ENCODE measurements at regions not wholly inside any gene's neighbourhood (a gene's known extent, or its start where the extent isn't known, plus 50 kb on each side); places are given as distances from the start of the nearest gene placed in this dataset.

- no peak overlapping the region for H3K4me3 ChIP-seq (ENCODE audit: low read depth, low read length)
- H3K79me2 ChIP-seq: no peaks in the 10 kb centered on the region
- H3K4me2 ChIP-seq (ENCODE audit: low read length): no peak overlapping the region
- no peak overlapping the region for H3K9ac ChIP-seq
- TF ChIP-seq CTCF (IDR thresholded peaks at IDR 0.05): no peak
- H3K9me3 ChIP-seq (ENCODE audit: control insufficient read depth, low read length): no peaks in the 10 kb centered on the region
- H3K27ac ChIP-seq: no peak overlapping the region
- H3K27me3 ChIP-seq (ENCODE audit: control insufficient read depth, insufficient read depth, low read length): no peaks in the 10 kb centered on the region
- no peak overlapping the region for H2AFZ ChIP-seq
- no peaks in the 10 kb centered on the region for H3K4me1 ChIP-seq
- no peaks in the 10 kb centered on the region for H3K36me3 ChIP-seq (ENCODE audit: control insufficient read depth, insufficient read depth, low read length)
Measured at GRCh38 chr4:23500894-23501449, 388.9 kb downstream of the PPARGC1A start.

DNA sequence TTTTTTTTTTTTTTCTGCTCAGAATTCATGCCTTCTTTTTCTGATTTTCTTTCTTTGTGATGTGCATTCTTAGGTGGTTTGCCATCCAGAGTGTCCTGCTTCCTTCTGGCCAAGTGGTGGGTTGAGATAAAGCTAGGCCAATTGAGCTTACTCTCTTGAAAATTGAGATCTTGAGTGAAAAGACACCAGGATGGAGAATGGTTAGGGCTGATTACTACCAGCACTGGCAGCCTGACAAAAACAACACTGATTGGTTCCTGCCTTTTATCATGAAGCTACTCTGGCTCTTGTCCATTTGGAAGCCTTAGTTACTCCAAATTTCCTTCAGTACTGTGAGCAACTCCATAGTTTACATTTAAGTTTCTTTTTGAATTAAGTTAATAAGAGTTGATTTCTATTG lies 404.0 kb downstream of the PPARGC1A start:
- no peaks in the 10 kb centered on the region for H3K79me2 ChIP-seq
- no peaks in the 10 kb centered on the region for H3K36me3 ChIP-seq (ENCODE audit: control insufficient read depth, insufficient read depth, low read length)
- no peaks in the 10 kb centered on the region for H3K4me1 ChIP-seq
- no peak overlapping the region for H3K27ac ChIP-seq
- H3K9ac ChIP-seq: no peak overlapping the region
- H3K4me2 ChIP-seq (ENCODE audit: low read length): no peak overlapping the region
- H3K4me3 ChIP-seq (ENCODE audit: low read depth, low read length): no peak overlapping the region
- no peaks in the 10 kb centered on the region for H3K27me3 ChIP-seq (ENCODE audit: control insufficient read depth, insufficient read depth, low read length)
- no peak for TF ChIP-seq CTCF (IDR thresholded peaks at IDR 0.05)
- H3K9me3 ChIP-seq (ENCODE audit: control insufficient read depth, low read length): no peaks in the 10 kb centered on the region
- no peak overlapping the region for H2AFZ ChIP-seq

- Histone ChIP-seq H3K9me3 (ENCODE audit: control insufficient read depth, low read length) (no peaks in the 10 kb centered on the region), H2AFZ (no peak overlapping the region), H3K9ac (no peak overlapping the region), H3K4me3 (ENCODE audit: low read depth, low read length) (no peak overlapping the region), H3K4me1 (no peaks in the 10 kb centered on the region), H3K27me3 (ENCODE audit: control insufficient read depth, insufficient read depth, low read length) (no peaks in the 10 kb centered on the region), H3K27ac (no peak overlapping the region), H3K79me2 (no peaks in the 10 kb centered on the region), H3K36me3 (ENCODE audit: control insufficient read depth, insufficient read depth, low read length) (no peaks in the 10 kb centered on the region), H3K4me2 (ENCODE audit: low read length) (no peak overlapping the region)
- TF ChIP-seq CTCF (IDR thresholded peaks at IDR 0.05): no peak
Measured at GRCh38 chr4:23484689-23485088, 405.2 kb downstream of the PPARGC1A start.

- H3K9ac ChIP-seq: no peak overlapping the region
- H3K4me3 ChIP-seq (ENCODE audit: low read depth, low read length): no peak overlapping the region
- H3K9me3 ChIP-seq (ENCODE audit: control insufficient read depth, low read length): no peaks in the 10 kb centered on the region
- H3K27me3 ChIP-seq (ENCODE audit: control insufficient read depth, insufficient read depth, low read length): no peaks in the 10 kb centered on the region
- no peaks in the 10 kb centered on the region for H3K79me2 ChIP-seq
- H3K4me2 ChIP-seq (ENCODE audit: low read length): no peak overlapping the region
- no peak for TF ChIP-seq CTCF (IDR thresholded peaks at IDR 0.05)
- no peak overlapping the region for H2AFZ ChIP-seq
- H3K4me1 ChIP-seq: no peaks in the 10 kb centered on the region
- H3K36me3 ChIP-seq (ENCODE audit: control insufficient read depth, insufficient read depth, low read length): no peaks in the 10 kb centered on the region
- no peak overlapping the region for H3K27ac ChIP-seq
Measured at GRCh38 chr4:23483320-23483960, 406.4 kb downstream of the PPARGC1A start.

- Histone ChIP-seq H3K36me3 (ENCODE audit: control insufficient read depth, insufficient read depth, low read length) (no peaks in the 10 kb centered on the region), H3K79me2 (no peaks in the 10 kb centered on the region), H3K27ac (no peak overlapping the region), H3K9me3 (ENCODE audit: control insufficient read depth, low read length) (no peaks in the 10 kb centered on the region), H3K4me2 (ENCODE audit: low read length) (no peak overlapping the region), H3K4me3 (ENCODE audit: low read depth, low read length) (no peak overlapping the region), H3K4me1 (no peaks in the 10 kb centered on the region), H3K27me3 (ENCODE audit: control insufficient read depth, insufficient read depth, low read length) (no peaks in the 10 kb centered on the region), H3K9ac (no peak overlapping the region), H2AFZ (no peak overlapping the region)
- no peak for TF ChIP-seq CTCF (IDR thresholded peaks at IDR 0.05)
Measured at GRCh38 chr4:23481566-23481965, 408.3 kb downstream of the PPARGC1A start.
